GF-D8 (cell line): ENCODE measurements at regions not wholly inside any gene's neighbourhood (a gene's known extent, or its start where the extent isn't known, plus 50 kb on each side); places are given as distances from the start of the nearest gene placed in this dataset.
"Not testable (repeated sequence)": the region's sequence is repeated elsewhere in the genome, so short reads cannot be mapped to it uniquely, and the experiment has no call there.

Source experiments
- DNase-seq: peaks from one replicate; lab custom pipeline; 2025; lab: John Stamatoyannopoulos, UW

GRCh38 chr1:67584938-67585337, 100.1 kb upstream of the GADD45A start:
- DNase-seq, result no peak

GRCh38 chr1:67586596-67586995, 98.4 kb upstream of the GADD45A start:
- DNase-seq, result no peak

GRCh38 chr1:67588178-67588855, 96.7 kb upstream of the GADD45A start:
- no peak for DNase-seq

- DNase-seq, result no peak
Measured at GRCh38 chr1:67589519-67590233, 95.3 kb upstream of the GADD45A start.

- DNase-seq, result no peak
Measured at GRCh38 chr1:67590329-67590728, 94.7 kb upstream of the GADD45A start.

GRCh38 chr1:67594764-67595163, 90.2 kb upstream of the GADD45A start:
- no peak for DNase-seq

GRCh38 chr1:67596674-67597073, 88.3 kb upstream of the GADD45A start:
- no peak for DNase-seq

- no peak for DNase-seq
Measured at GRCh38 chr1:67597336-67597735, 87.7 kb upstream of the GADD45A start.

GRCh38 chr1:67599085-67599484, 85.9 kb upstream of the GADD45A start:
- DNase-seq, result no peak

- DNase-seq, result no peak
Measured at GRCh38 chr1:67601539-67601938, 83.5 kb upstream of the GADD45A start.

GRCh38 chr1:67601955-67602354, 83.0 kb upstream of the GADD45A start:
- no peak for DNase-seq

- no peak for DNase-seq
Measured at GRCh38 chr1:67604778-67605177, 80.2 kb upstream of the GADD45A start.

GRCh38 chr1:67605209-67605780, 79.7 kb upstream of the GADD45A start:
- no peak for DNase-seq

- no peak for DNase-seq
Measured at GRCh38 chr1:67607286-67607685, 77.7 kb upstream of the GADD45A start.

GRCh38 chr1:67607699-67608098, 77.3 kb upstream of the GADD45A start:
- no peak for DNase-seq

- DNase-seq, result peak; percentile 21
Measured at GRCh38 chr1:67608661-67609576, 76.1 kb upstream of the GADD45A start.

GRCh38 chr1:67609577-67610341, 75.2 kb upstream of the GADD45A start:
- DNase-seq, result no peak

- DNase-seq, result no peak
Measured at GRCh38 chr1:67610450-67610849, 74.6 kb upstream of the GADD45A start.

- no peak for DNase-seq
Measured at GRCh38 chr1:67611846-67612245, 73.2 kb upstream of the GADD45A start.

GRCh38 chr1:67612788-67613241, 72.2 kb upstream of the GADD45A start:
- no peak for DNase-seq

- not testable (repeated sequence) for DNase-seq
Measured at GRCh38 chr1:67613479-67613878, 71.5 kb upstream of the GADD45A start.
